Esophagus muscularis mucosa (tissue), 4 donors: ENCODE measurements at regions not wholly inside any gene's neighbourhood (a gene's known extent, or its start where the extent isn't known, plus 50 kb on each side); places are given as distances from the start of the nearest gene placed in this dataset.

ENCODE experiments used
- DNase-seq: peaks from one replicate; pipeline ENCODE4 v3.0.0-alpha.2; 2017; ENCODE audit errors: extremely low spot score
- H3K27ac ChIP-seq, 4 donors: fragments of 200-600 bp; sonication (generic); replicated peaks in 1 of 4; 1 replicate in 3 of 4; 2 replicates in 1 of 4; pipeline ENCODE4 v1.5.1; 2016 to 2019; ENCODE audit warnings: mild to moderate bottlenecking in 1 of 4
- H3K27me3 ChIP-seq, 4 donors: fragments of 200-600 bp; sonication (generic); one replicate each; pipeline versions ENCODE4 v1.5.1 to v1.6.0; 2016 to 2019
- H3K36me3 ChIP-seq, 4 donors: fragments of 200-600 bp; sonication (generic); one replicate each; pipeline ENCODE4 v1.5.1; 2016 to 2019
- H3K4me1 ChIP-seq, 4 donors: fragments of 200-600 bp; sonication (generic); one replicate each; pipeline ENCODE4 v1.5.1; 2016 to 2019
- H3K4me3 ChIP-seq, 4 donors: fragments of 200-600 bp; sonication (generic); 1 replicate in 2 of 4; 2 replicates in 2 of 4; pipeline ENCODE4 v1.5.1; 2016 to 2019; ENCODE audit warnings: mild to moderate bottlenecking in 4 of 4, moderate library complexity in 1 of 4
- H3K9me3 ChIP-seq, 4 donors: fragments of 200-600 bp; sonication (generic); 1 replicate in 3 of 4; 2 replicates in 1 of 4; pipeline ENCODE4 v1.5.1; 2016 to 2019
- EP300 ChIP-seq: sonication (generic); formaldehyde crosslinking; IDR thresholded peaks from one replicate; pipeline ENCODE4 v1.6.1; 2017; ENCODE audit warnings: antibody characterized with exemption
- POLR2A ChIP-seq: fragments of 450-650 bp; IDR thresholded peaks from one replicate; pipeline ENCODE4 v1.6.1; 2017; ENCODE audit warnings: antibody characterized with exemption, moderate library complexity, mild to moderate bottlenecking, low read depth
- POLR2AphosphoS5 ChIP-seq, 2 donors: sonication (generic); formaldehyde crosslinking; IDR thresholded peaks; one replicate each; pipeline ENCODE4 v1.6.1; 2017; ENCODE audit warnings: antibody characterized with exemption in 2 of 2
- WGBS: methylation state at CpG from one replicate; pipeline ENCODE4 v1.1.5; 2018; 5-methylcytosine and 5-hydroxymethylcytosine counted together
- intact Hi-C: fragments of 100-400 bp; cut with DNase I; formaldehyde crosslinking; loops from one replicate; pipeline ENCODE4 v1.15.1; 2023
- TF ChIP-seq, protein P1 (sequence below), 3 experiments: fragments of 200-600 bp in 2 of 3; fragments of 450-650 bp in 1 of 3; sonication (generic) in 2 of 3; IDR thresholded peaks; one replicate each; pipeline ENCODE4 v1.5.1; 2017 to 2019; ENCODE audit warnings: antibody characterized with exemption in 3 of 3, mild to moderate bottlenecking in 2 of 3, moderate library complexity in 1 of 3

DNA sequence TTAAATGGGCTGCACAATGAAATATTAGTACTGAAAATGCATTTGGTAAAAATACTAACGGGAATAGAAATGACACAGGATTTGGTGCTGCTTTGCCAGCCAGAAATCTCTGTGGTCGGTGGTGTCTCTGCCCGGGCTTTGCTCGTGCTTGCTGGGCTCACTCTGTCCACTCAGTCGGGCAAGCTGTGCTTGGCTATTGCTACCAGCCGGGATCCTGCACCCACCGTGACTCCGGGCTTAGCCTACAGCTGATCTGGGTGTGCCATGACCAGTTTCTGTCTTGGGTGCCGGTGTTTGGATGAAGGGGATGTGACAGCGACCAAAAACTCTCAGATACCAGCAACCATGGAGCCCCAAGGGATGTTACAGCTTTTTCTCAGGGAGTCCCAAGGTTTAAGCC, 487.7 kb downstream of the TECRL start:
- no peaks in the 10 kb centered on the region for H3K27me3 ChIP-seq
- H3K4me3 ChIP-seq = no peak overlapping the region
- intact Hi-C loops = no loop called here
- WGBS = 83% methylated on average over 6 of the region's 10 CpGs
- no peaks in the 10 kb centered on the region for H3K36me3 ChIP-seq
- TF ChIP-seq POLR2A = no peak
- DNase-seq = no peak
- no peaks in the 10 kb centered on the region for H3K9me3 ChIP-seq
- H3K27ac ChIP-seq = no peak overlapping the region
- no peaks in the 10 kb centered on the region for H3K4me1 ChIP-seq

DNA sequence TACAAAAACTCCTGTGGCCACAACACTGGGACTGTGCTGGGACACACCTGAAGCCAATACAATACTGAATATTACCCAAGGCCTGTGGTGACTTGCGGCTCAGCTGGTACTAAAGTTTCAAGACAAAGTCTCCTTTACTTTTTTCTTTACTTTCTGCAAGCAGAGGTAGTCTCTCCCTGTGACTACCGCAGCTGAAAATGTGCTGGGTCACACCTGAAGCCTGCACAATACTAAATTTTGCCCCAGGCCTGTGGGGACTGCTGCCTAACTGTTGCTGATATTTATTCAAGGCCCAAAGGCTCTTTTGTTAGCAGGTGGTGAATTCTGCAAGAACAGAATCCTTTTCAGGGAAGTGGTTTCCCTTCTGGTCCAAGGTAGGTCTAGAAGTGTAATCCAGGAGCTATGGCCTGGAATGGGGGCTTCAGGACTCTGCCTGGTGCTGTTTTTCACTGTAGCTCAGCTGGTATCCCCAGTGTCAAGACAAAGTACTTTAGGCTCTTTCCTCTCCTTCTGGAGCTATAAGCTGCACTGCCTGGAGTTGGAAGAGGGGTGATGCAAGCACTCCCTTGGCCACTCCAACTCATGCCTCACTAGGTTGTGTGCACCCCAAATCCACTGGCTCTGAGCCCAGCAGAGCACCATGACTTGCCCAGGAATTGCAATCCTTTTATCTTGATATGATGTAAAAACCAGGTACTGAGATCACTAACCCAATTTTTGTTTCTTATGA, 489.4 kb downstream of the TECRL start:
- H3K36me3 ChIP-seq = no peaks in the 10 kb centered on the region
- intact Hi-C loops = no loop called here
- no peaks in the 10 kb centered on the region for H3K9me3 ChIP-seq
- H3K4me1 ChIP-seq = no peaks in the 10 kb centered on the region
- 89% methylated on average over 2 of the region's 2 CpGs for WGBS
- TF ChIP-seq, protein P1, sequence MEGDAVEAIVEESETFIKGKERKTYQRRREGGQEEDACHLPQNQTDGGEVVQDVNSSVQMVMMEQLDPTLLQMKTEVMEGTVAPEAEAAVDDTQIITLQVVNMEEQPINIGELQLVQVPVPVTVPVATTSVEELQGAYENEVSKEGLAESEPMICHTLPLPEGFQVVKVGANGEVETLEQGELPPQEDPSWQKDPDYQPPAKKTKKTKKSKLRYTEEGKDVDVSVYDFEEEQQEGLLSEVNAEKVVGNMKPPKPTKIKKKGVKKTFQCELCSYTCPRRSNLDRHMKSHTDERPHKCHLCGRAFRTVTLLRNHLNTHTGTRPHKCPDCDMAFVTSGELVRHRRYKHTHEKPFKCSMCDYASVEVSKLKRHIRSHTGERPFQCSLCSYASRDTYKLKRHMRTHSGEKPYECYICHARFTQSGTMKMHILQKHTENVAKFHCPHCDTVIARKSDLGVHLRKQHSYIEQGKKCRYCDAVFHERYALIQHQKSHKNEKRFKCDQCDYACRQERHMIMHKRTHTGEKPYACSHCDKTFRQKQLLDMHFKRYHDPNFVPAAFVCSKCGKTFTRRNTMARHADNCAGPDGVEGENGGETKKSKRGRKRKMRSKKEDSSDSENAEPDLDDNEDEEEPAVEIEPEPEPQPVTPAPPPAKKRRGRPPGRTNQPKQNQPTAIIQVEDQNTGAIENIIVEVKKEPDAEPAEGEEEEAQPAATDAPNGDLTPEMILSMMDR (IDR thresholded peaks at IDR 0.05) = no peak
- TF ChIP-seq EP300 (no peak), POLR2A (no peak), POLR2AphosphoS5 (IDR thresholded peaks at IDR 0.05) (no peak)
- H3K27ac ChIP-seq = no peak overlapping the region
- no peak overlapping the region for H3K4me3 ChIP-seq
- peak; percentile 47 for DNase-seq
- H3K27me3 ChIP-seq = no peaks in the 10 kb centered on the region

DNA sequence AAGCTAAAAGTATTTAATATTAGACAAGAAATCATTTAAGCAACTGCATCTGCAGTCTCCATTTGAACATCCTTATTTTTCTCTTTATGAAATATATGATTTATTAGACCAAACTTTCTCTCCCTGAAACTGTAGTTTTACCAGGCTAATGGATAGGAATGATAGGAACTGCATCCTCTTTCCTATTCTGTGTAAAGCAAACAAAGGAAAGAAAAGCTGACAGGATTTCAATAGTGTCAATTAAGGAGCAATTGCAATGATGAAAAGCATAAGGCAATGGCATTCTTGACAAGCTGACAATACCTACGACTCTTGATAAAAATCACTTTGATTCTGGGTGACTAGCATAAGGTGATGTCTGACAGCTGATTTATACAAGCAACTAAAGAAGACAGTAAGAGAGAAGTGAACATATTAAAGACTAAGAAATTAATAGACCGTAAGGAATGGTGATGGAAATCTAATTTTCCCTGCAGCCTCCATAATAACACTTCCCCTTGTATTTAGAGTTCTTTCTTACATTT, 502.5 kb downstream of the TECRL start:
- H3K4me1 ChIP-seq = no peaks in the 10 kb centered on the region
- TF ChIP-seq EP300 (no peak), POLR2A (no peak)
- WGBS = 57% methylated on average over 2 of the region's 2 CpGs

DNA sequence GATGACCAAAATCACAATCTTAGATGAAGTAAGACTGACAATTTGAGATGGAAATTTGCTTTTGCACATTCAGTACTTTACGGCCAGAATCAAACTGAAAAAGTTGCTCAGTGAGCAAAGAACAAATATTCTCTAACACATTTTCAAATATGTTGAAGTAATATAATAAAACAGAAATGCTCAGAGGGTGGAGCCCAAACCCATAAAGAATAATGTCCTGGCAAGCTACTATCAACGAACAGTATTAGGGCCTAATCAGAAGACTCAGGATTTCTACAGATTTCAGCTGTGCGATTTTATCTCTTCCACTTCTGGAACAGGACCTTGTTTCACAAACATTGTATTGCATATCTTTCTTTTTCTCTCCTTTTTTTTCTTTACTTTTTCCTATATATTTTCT, 505.0 kb downstream of the TECRL start:
- Histone ChIP-seq H3K27ac (no peak overlapping the region), H3K27me3 (no peaks in the 10 kb centered on the region), H3K4me1 (no peaks in the 10 kb centered on the region), H3K36me3 (no peaks in the 10 kb centered on the region), H3K9me3 (no peaks in the 10 kb centered on the region), H3K4me3 (no peak overlapping the region)
- intact Hi-C loops = no loop called here
- 69% methylated on average over 3 of the region's 3 CpGs for WGBS
- no peak for DNase-seq
- TF ChIP-seq POLR2A (no peak), EP300 (no peak), POLR2AphosphoS5 (IDR thresholded peaks at IDR 0.05) (no peak)
- TF ChIP-seq, protein P1 (IDR thresholded peaks at IDR 0.05) = no peak

More for the DNA sequence above, 502.5 kb downstream of the TECRL start:
- no peak for DNase-seq
- Histone ChIP-seq H3K36me3 (no peaks in the 10 kb centered on the region), H3K9me3 (no peaks in the 10 kb centered on the region), H3K4me3 (no peak overlapping the region), H3K27ac (no peak overlapping the region), H3K27me3 (no peaks in the 10 kb centered on the region)
- intact Hi-C loops = no loop called here

DNA sequence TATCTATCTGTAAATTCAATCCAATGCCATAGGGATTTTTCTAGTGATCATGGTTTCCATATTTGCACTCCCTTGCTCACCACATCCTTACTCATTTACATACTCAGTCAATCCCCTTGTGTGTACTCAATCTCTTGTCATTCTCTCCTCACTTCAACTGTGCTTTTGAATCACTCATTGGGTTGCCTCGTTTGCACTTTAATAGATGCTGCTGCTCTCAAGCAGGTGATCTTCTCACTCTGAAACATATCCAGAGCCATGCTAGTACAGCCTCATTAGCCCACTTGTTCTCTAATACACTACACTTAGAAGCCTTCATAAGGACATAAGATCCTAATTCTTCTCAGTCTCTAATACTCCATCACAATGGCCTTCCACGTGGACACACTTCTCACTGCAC, 507.9 kb downstream of the TECRL start:
- Histone ChIP-seq H3K36me3 (no peaks in the 10 kb centered on the region), H3K27ac (no peak overlapping the region), H3K27me3 (no peaks in the 10 kb centered on the region), H3K9me3 (no peaks in the 10 kb centered on the region), H3K4me3 (no peak overlapping the region), H3K4me1 (no peaks in the 10 kb centered on the region)
- WGBS = 20% methylated on average over 2 of the region's 2 CpGs
- TF ChIP-seq EP300 (no peak), POLR2AphosphoS5 (IDR thresholded peaks at IDR 0.05) (no peak), POLR2A (no peak)
- TF ChIP-seq, protein P1 (IDR thresholded peaks at IDR 0.05) = no peak
- intact Hi-C loops = no loop called here
- no peak for DNase-seq

DNA sequence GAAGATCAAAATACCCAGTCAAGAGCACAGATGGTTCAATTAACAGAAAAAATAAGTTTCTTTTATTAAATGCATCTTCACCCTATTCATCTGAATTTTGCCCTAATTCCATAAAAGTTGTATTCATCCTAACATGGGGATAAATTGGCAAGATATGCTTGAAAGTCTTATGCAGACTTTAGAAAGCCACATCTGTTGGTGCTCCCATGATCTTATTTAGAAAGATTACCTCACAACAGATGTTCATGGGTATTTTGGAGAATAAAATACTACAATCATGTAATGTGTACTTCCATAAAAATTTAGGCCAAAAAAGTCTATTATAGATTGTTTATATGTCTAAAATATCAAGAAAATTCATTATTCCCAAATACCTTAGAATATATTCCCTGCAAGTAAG, 510.3 kb downstream of the TECRL start:
- intact Hi-C loops = no loop called here
- DNase-seq = no peak
- H3K9me3 ChIP-seq = no peaks in the 10 kb centered on the region
- H3K36me3 ChIP-seq = no peaks in the 10 kb centered on the region
- no peak overlapping the region for H3K4me3 ChIP-seq
- H3K4me1 ChIP-seq = no peaks in the 10 kb centered on the region
- TF ChIP-seq EP300 (no peak), POLR2A (no peak), POLR2AphosphoS5 (IDR thresholded peaks at IDR 0.05) (no peak)
- TF ChIP-seq, protein P1 (IDR thresholded peaks at IDR 0.05) = no peak
- H3K27ac ChIP-seq = no peak overlapping the region
- H3K27me3 ChIP-seq = no peaks in the 10 kb centered on the region
